ENCODE measurements at regions not wholly inside any gene's neighbourhood (a gene's known extent, or its start where the extent isn't known, plus 50 kb on each side); places are given as distances from the start of the nearest gene placed in this dataset.

DNA sequence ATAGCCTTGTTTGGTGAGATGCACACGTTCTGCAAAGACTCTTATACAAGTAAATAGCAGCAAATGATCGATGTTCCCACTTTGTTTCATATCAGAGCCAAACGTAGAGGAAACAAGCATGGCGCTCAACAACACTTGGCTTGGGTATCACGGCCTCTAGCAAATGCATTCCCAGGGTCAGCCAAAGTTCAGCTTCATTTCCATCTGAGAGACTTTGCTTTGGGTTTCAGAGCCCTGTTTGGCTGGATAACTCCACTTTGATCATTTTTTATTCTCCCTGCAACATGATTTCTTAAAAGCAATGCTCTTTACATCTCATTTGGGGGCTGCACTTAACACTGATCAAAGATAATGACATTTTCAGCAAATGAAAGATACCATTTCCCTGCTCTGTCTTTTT, 199.2 kb upstream of the FAM9B start:
- Histone ChIP-seq H3K27me3 (replicated peaks in 1 of 4; ENCODE audit: control insufficient read depth in 3 of 4, extremely low read depth in 1 of 4, insufficient read depth in 3 of 4, low read length in 3 of 4) (no peaks in the 10 kb centered on the region), H2BK15ac (ENCODE audit: low read length) (no peak overlapping the region), H3K36me3 (ENCODE audit: control insufficient read depth in 2 of 4, insufficient read depth in 4 of 4, low read length in 3 of 4) (no peaks in the 10 kb centered on the region), H4K20me1 (replicated peaks in 1 of 2; ENCODE audit: control insufficient read depth in 1 of 2, insufficient read depth in 2 of 2, low read length in 2 of 2) (no peaks in the 10 kb centered on the region), H3K4me1 (replicated peaks in 1 of 4; ENCODE audit: control insufficient read depth in 3 of 4, insufficient read depth in 4 of 4, low read length in 3 of 4) (no peaks in the 10 kb centered on the region), H2BK20ac (ENCODE audit: low read length) (no peak overlapping the region), H3K79me1 (ENCODE audit: low read depth, low read length) (no peaks in the 10 kb centered on the region), H3K23me2 (ENCODE audit: low read depth, low read length) (no peaks in the 10 kb centered on the region), H4K5ac (ENCODE audit: insufficient read length, low read depth, low read length) (no peak overlapping the region), H3K79me2 (ENCODE audit: control insufficient read depth in 1 of 2, insufficient read depth in 2 of 2, low read length in 2 of 2) (no peaks in the 10 kb centered on the region), H2AFZ (ENCODE audit: low read length) (no peak overlapping the region), H2BK12ac (ENCODE audit: low read depth, low read length) (no peak overlapping the region), H3K18ac (ENCODE audit: extremely low read depth, low read length) (no peak overlapping the region), H3K23ac (ENCODE audit: insufficient read length) (no peak overlapping the region), H2BK5ac (ENCODE audit: low read depth, low read length) (no peak overlapping the region), H4K91ac (replicated peaks; ENCODE audit: insufficient read length, low read length) (no peak overlapping the region), H3K27ac (ENCODE audit: low read depth, low read length) (no peak overlapping the region), H3K9me3 (ENCODE audit: insufficient read depth in 2 of 2, low read depth in 1 of 2, low read length in 1 of 2) (no peaks in the 10 kb centered on the region), H3K9ac (replicated peaks in 1 of 4; ENCODE audit: extremely low read depth in 1 of 4, low read depth in 3 of 4, low read length in 3 of 4) (no peak overlapping the region), H3K4ac (replicated peaks; ENCODE audit: insufficient read length, low read depth, low read length) (no peak overlapping the region), H3K56ac (replicated peaks; ENCODE audit: insufficient read length, low read depth, low read length) (no peak overlapping the region), H2BK120ac (replicated peaks; ENCODE audit: low read depth, low read length) (no peak overlapping the region), H2AK5ac (ENCODE audit: low read depth, low read length) (no peak overlapping the region), H4K8ac (ENCODE audit: extremely low read depth, insufficient read depth, low read length) (no peak overlapping the region), H3K4me2 (ENCODE audit: insufficient read depth in 1 of 2, low read depth in 2 of 2, low read length in 2 of 2) (no peak overlapping the region), H3K4me3 (ENCODE audit: extremely low read depth in 1 of 4, insufficient read depth in 2 of 4, low read depth in 3 of 4, low read length in 4 of 4) (no peak overlapping the region), H3K14ac (ENCODE audit: insufficient read length) (no peak overlapping the region)
- DNase-seq (ENCODE audit: low read depth in 1 of 2, low spot score in 2 of 2), result no peak
- CTCF ChIA-PET (ENCODE audit: partially characterized antibody), result no interaction called here
- TF ChIP-seq SP4 (IDR thresholded peaks at IDR 0.05; ENCODE audit: low read length) (no peak), USF2 (IDR thresholded peaks at IDR 0.05; ENCODE audit: low read length) (no peak), RNF2 (IDR thresholded peaks at IDR 0.05; ENCODE audit: borderline replicate concordance, low read depth, low read length, missing control alignments, poor library complexity, severe bottlenecking) (no peak), CBX5 (IDR thresholded peaks at IDR 0.05; ENCODE audit: low read depth, low read length) (no peak), POLR2AphosphoS5 (IDR thresholded peaks at IDR 0.05; ENCODE audit: low read depth, low read length) (no peak), YY1 (IDR thresholded peaks at IDR 0.05; ENCODE audit: low read depth, low read length) (no peak)
- POLR2A ChIA-PET (ENCODE audit: partially characterized antibody), result no interaction called here
- 92% methylated on average over 5 of the region's 5 CpGs; no CpG with 5 or more reads in 1 of the 2 experiments for WGBS, 2 experiments (ENCODE audit: extremely low coverage in 1 of 2, insufficient coverage in 1 of 2, insufficient read length in 1 of 2, insufficient replicate concordance in 2 of 2, low coverage in 1 of 2, low lambda C conversion rate in 2 of 2, missing lambda C conversion rate in 1 of 2)
- no peak for FAIRE-seq
